GM19463 (cell line): ENCODE measurements at regions not wholly inside any gene's neighbourhood (a gene's known extent, or its start where the extent isn't known, plus 50 kb on each side); places are given as distances from the start of the nearest gene placed in this dataset.
"Not testable (repeated sequence)": the region's sequence is repeated elsewhere in the genome, so short reads cannot be mapped to it uniquely, and the experiment has no call there.

Source experiments
- ATAC-seq: cut with Tn5 transposase; IDR thresholded peaks from one replicate; pipeline ENCODE4 v1.9.1; 2021; ENCODE audit warnings: mild to moderate bottlenecking, moderate library complexity; ENCODE audit not compliant: unreplicated experiment

- no peak for ATAC-seq
These were observed 689.3 kb downstream of the CENPC start for GRCh38 chr4:66855956-66856355.

GRCh38 chr4:66853845-66854244 is 691.5 kb downstream of the CENPC start:
- no peak for ATAC-seq

- no peak for ATAC-seq
These were observed 692.5 kb downstream of the CENPC start for GRCh38 chr4:66852843-66853242.

GRCh38 chr4:66849596-66849995 is 695.7 kb downstream of the CENPC start:
- no peak for ATAC-seq

- no peak for ATAC-seq
These were observed 702.6 kb downstream of the CENPC start for GRCh38 chr4:66842724-66843088.

GRCh38 chr4:66842026-66842723 is 703.1 kb downstream of the CENPC start:
- ATAC-seq = no peak

- ATAC-seq = no peak
These were observed 705.1 kb downstream of the CENPC start for GRCh38 chr4:66840178-66840577.

- ATAC-seq = no peak
These were observed 707.9 kb downstream of the CENPC start for GRCh38 chr4:66837279-66837922.

- ATAC-seq = no peak
These were observed 716.0 kb downstream of the CENPC start for GRCh38 chr4:66829310-66829709.

GRCh38 chr4:66820681-66821080 is 724.6 kb downstream of the CENPC start:
- no peak for ATAC-seq

GRCh38 chr4:66814277-66814676 is 731.0 kb downstream of the CENPC start:
- ATAC-seq = no peak

GRCh38 chr4:66805582-66805981 is 739.7 kb downstream of the CENPC start:
- no peak for ATAC-seq

- ATAC-seq = no peak
These were observed 740.3 kb downstream of the CENPC start for GRCh38 chr4:66804979-66805378.

GRCh38 chr4:66797608-66798007 is 747.7 kb downstream of the CENPC start:
- no peak for ATAC-seq

- no peak for ATAC-seq
These were observed 749.6 kb downstream of the CENPC start for GRCh38 chr4:66795724-66796123.

- ATAC-seq = no peak
These were observed 750.8 kb downstream of the CENPC start for GRCh38 chr4:66794390-66795034.

- ATAC-seq = no peak
These were observed 753.6 kb downstream of the CENPC start for GRCh38 chr4:66791686-66792085.

GRCh38 chr4:66785479-66785878 is 759.8 kb downstream of the CENPC start:
- ATAC-seq = no peak

- ATAC-seq = not testable (repeated sequence)
These were observed 762.6 kb downstream of the CENPC start for GRCh38 chr4:66782751-66783150.

- ATAC-seq = no peak
These were observed 768.2 kb downstream of the CENPC start for GRCh38 chr4:66777097-66777496.

- no peak for ATAC-seq
These were observed 775.9 kb downstream of the CENPC start for GRCh38 chr4:66769441-66769840.

- no peak for ATAC-seq
These were observed 777.9 kb downstream of the CENPC start for GRCh38 chr4:66767442-66767841.
